ENCODE measurements at regions not wholly inside any gene's neighbourhood (a gene's known extent, or its start where the extent isn't known, plus 50 kb on each side); places are given as distances from the start of the nearest gene placed in this dataset.

GRCh38 chr9:13513716-13514444 is 234.4 kb upstream of the MPDZ start:
- WGBS = 56% methylated on average over 16 of the region's 16 CpGs
- no peaks in the 10 kb centered on the region for H3K36me3 ChIP-seq (ENCODE audit: control insufficient read depth in 4 of 4, insufficient read depth in 3 of 4, low read depth in 1 of 4, low read length in 3 of 4)
- no peak for DNase-seq (ENCODE audit: low spot score)

More at GRCh38 chr9:13513716-13514444, 234.4 kb upstream of the MPDZ start:
- Histone ChIP-seq H3K27ac (ENCODE audit: low read depth in 1 of 2, low read length in 2 of 2) (no peak overlapping the region), H3K27me3 (ENCODE audit: control insufficient read depth in 4 of 4, insufficient read depth in 4 of 4, low read length in 3 of 4) (no peaks in the 10 kb centered on the region), H3K9ac (ENCODE audit: low read depth in 1 of 2, low read length in 2 of 2) (no peak overlapping the region), H3K4me3 (ENCODE audit: low read depth in 1 of 3, low read length in 3 of 3) (no peak overlapping the region), H3K9me3 (ENCODE audit: control insufficient read depth in 4 of 4, low read length in 3 of 4) (no peaks in the 10 kb centered on the region), H3K4me1 (ENCODE audit: control insufficient read depth in 4 of 4, insufficient read depth in 4 of 4, low read length in 3 of 4) (no peaks in the 10 kb centered on the region)
- TF ChIP-seq JUND (IDR thresholded peaks at IDR 0.05) (no peak), GABPA (IDR thresholded peaks at IDR 0.05 in 1 of 2, conservative IDR thresholded peaks at IDR 0.05 in 1 of 2) (no peak), YY1 (IDR thresholded peaks at IDR 0.05) (no peak), NR2F2 (IDR thresholded peaks at IDR 0.05) (no peak), FOXA1 (IDR thresholded peaks at IDR 0.05) (no peak), RAD21 (IDR thresholded peaks at IDR 0.05) (no peak), HNF4A (conservative IDR thresholded peaks at IDR 0.05) (no peak), SP1 (IDR thresholded peaks at IDR 0.05) (no peak), HNF4G (IDR thresholded peaks at IDR 0.05) (no peak), TAF1 (conservative IDR thresholded peaks at IDR 0.05) (no peak), ZBTB33 (IDR thresholded peaks at IDR 0.05) (no peak), RXRA (IDR thresholded peaks at IDR 0.05) (no peak), FOXA2 (IDR thresholded peaks at IDR 0.05) (no peak), EGR1 (IDR thresholded peaks at IDR 0.05; ENCODE audit: low read depth in 2 of 2) (no peak)
- TF ChIP-seq, protein P1, sequence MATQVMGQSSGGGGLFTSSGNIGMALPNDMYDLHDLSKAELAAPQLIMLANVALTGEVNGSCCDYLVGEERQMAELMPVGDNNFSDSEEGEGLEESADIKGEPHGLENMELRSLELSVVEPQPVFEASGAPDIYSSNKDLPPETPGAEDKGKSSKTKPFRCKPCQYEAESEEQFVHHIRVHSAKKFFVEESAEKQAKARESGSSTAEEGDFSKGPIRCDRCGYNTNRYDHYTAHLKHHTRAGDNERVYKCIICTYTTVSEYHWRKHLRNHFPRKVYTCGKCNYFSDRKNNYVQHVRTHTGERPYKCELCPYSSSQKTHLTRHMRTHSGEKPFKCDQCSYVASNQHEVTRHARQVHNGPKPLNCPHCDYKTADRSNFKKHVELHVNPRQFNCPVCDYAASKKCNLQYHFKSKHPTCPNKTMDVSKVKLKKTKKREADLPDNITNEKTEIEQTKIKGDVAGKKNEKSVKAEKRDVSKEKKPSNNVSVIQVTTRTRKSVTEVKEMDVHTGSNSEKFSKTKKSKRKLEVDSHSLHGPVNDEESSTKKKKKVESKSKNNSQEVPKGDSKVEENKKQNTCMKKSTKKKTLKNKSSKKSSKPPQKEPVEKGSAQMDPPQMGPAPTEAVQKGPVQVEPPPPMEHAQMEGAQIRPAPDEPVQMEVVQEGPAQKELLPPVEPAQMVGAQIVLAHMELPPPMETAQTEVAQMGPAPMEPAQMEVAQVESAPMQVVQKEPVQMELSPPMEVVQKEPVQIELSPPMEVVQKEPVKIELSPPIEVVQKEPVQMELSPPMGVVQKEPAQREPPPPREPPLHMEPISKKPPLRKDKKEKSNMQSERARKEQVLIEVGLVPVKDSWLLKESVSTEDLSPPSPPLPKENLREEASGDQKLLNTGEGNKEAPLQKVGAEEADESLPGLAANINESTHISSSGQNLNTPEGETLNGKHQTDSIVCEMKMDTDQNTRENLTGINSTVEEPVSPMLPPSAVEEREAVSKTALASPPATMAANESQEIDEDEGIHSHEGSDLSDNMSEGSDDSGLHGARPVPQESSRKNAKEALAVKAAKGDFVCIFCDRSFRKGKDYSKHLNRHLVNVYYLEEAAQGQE (IDR thresholded peaks at IDR 0.05) = no peak
- TF ChIP-seq, protein P2, sequence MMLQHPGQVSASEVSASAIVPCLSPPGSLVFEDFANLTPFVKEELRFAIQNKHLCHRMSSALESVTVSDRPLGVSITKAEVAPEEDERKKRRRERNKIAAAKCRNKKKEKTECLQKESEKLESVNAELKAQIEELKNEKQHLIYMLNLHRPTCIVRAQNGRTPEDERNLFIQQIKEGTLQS (IDR thresholded peaks at IDR 0.05) = no peak
- TF ChIP-seq, protein P3, sequence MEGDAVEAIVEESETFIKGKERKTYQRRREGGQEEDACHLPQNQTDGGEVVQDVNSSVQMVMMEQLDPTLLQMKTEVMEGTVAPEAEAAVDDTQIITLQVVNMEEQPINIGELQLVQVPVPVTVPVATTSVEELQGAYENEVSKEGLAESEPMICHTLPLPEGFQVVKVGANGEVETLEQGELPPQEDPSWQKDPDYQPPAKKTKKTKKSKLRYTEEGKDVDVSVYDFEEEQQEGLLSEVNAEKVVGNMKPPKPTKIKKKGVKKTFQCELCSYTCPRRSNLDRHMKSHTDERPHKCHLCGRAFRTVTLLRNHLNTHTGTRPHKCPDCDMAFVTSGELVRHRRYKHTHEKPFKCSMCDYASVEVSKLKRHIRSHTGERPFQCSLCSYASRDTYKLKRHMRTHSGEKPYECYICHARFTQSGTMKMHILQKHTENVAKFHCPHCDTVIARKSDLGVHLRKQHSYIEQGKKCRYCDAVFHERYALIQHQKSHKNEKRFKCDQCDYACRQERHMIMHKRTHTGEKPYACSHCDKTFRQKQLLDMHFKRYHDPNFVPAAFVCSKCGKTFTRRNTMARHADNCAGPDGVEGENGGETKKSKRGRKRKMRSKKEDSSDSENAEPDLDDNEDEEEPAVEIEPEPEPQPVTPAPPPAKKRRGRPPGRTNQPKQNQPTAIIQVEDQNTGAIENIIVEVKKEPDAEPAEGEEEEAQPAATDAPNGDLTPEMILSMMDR (IDR thresholded peaks at IDR 0.05; ENCODE audit: low read depth, low read length, missing input control) = no peak
- TF ChIP-seq, protein P4, sequence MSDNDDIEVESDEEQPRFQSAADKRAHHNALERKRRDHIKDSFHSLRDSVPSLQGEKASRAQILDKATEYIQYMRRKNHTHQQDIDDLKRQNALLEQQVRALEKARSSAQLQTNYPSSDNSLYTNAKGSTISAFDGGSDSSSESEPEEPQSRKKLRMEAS (IDR thresholded peaks at IDR 0.05) = no peak
